Stomach (tissue), 4 donors: ENCODE measurements at regions not wholly inside any gene's neighbourhood (a gene's known extent, or its start where the extent isn't known, plus 50 kb on each side); places are given as distances from the start of the nearest gene placed in this dataset.

Source experiments
- CTCF ChIP-seq, 7 experiments: fragments of 450-650 bp in 4 of 7; fragments of 200-600 bp in 3 of 7; sonication (generic) in 3 of 7; IDR thresholded peaks; one replicate each; pipeline ENCODE4 v1.5.1; 2016 to 2019; ENCODE audit warnings: antibody characterized with exemption in 7 of 7, control low read depth in 2 of 7, mild to moderate bottlenecking in 1 of 7
- EP300 ChIP-seq: sonication (generic); formaldehyde crosslinking; IDR thresholded peaks from one replicate; pipeline ENCODE4 v1.6.1; 2017; ENCODE audit warnings: antibody characterized with exemption
- POLR2A ChIP-seq, 4 donors: fragments of 450-650 bp; IDR thresholded peaks; one replicate each; pipeline ENCODE4 v1.6.1; 2016; ENCODE audit warnings: antibody characterized with exemption in 4 of 4, control low read depth in 2 of 4, mild to moderate bottlenecking in 1 of 4, moderate library complexity in 1 of 4
- POLR2AphosphoS5 ChIP-seq, 3 donors: sonication (generic); formaldehyde crosslinking; IDR thresholded peaks; one replicate each; pipeline ENCODE4 v1.6.1; 2016; ENCODE audit warnings: antibody characterized with exemption in 3 of 3

- TF ChIP-seq POLR2AphosphoS5 (IDR thresholded peaks at IDR 0.05) = no peak
- TF ChIP-seq CTCF (IDR thresholded peaks at IDR 0.05) = no peak
- TF ChIP-seq POLR2A (IDR thresholded peaks at IDR 0.05) = no peak
- no peak for TF ChIP-seq EP300
Observed at GRCh38 chr2:212891580-212891979, 259.8 kb downstream of the IKZF2 start.
